PFSK-1 (cell line): ENCODE measurements at regions not wholly inside any gene's neighbourhood (a gene's known extent, or its start where the extent isn't known, plus 50 kb on each side); places are given as distances from the start of the nearest gene placed in this dataset.

Experiments
- POLR2AphosphoS5 ChIP-seq: IDR thresholded peaks from 2 replicates; pipeline ENCODE4 v1.6.1; 2012; ENCODE audit warnings: low read depth, mild to moderate bottlenecking, control low read depth, low read length, moderate library complexity
- REST ChIP-seq, 2 experiments: IDR thresholded peaks; 2 replicates each; pipeline versions ENCODE4 v1.6.1 to v1.8.0; 2011 to 2012; ENCODE audit warnings: low read depth in 2 of 2, low read length in 2 of 2, control low read depth in 1 of 2, inconsistent platforms in 1 of 2, mild to moderate bottlenecking in 1 of 2, moderate library complexity in 1 of 2; ENCODE audit not compliant: insufficient read depth in 1 of 2
- SIN3A ChIP-seq: IDR thresholded peaks from 2 replicates; pipeline ENCODE4 v1.6.1; 2012; ENCODE audit warnings: mild to moderate bottlenecking, low read length, moderate library complexity, borderline replicate concordance; ENCODE audit not compliant: insufficient read depth
- TAF1 ChIP-seq: IDR thresholded peaks from 2 replicates; pipeline ENCODE4 v1.6.1; 2012; ENCODE audit warnings: low read length, control low read depth, borderline replicate concordance; ENCODE audit not compliant: insufficient read depth

- no peak for TF ChIP-seq POLR2AphosphoS5
- no peak for TF ChIP-seq REST (IDR thresholded peaks at IDR 0.05; ENCODE audit: insufficient read depth in 1 of 2, low read depth in 2 of 2, low read length in 2 of 2)
- peak; percentile 80; the same call in 1 of the 2 replicates for TF ChIP-seq SIN3A
- no peak for TF ChIP-seq TAF1
Measured at GRCh38 chr7:42493436-42494198, 256.6 kb upstream of the GLI3 start.
